ENCODE measurements at regions not wholly inside any gene's neighbourhood (a gene's known extent, or its start where the extent isn't known, plus 50 kb on each side); places are given as distances from the start of the nearest gene placed in this dataset.

DNA sequence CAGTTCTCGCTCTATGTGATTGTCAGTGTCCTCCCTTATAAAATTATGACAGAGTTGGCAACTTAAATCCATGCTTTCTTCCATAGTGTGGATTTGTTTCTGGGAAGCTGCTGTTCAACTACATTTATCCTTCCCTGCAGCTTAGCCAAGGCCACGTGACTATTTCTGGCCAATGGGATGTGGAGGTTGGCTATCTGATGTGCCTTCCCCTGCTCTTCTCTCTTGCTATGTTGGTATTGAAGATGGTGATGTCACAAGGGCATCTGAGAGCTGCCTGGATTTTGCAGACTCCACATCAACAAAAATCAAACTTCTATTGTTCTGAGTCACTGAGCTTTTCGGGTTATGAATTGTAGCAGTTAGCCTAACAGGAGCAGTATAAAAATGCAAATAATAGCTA is 164.9 kb upstream of the RHOBTB1 start:
- no peak for DNase-seq (ENCODE audit: low read depth in 4 of 4, low spot score in 2 of 4)

DNA sequence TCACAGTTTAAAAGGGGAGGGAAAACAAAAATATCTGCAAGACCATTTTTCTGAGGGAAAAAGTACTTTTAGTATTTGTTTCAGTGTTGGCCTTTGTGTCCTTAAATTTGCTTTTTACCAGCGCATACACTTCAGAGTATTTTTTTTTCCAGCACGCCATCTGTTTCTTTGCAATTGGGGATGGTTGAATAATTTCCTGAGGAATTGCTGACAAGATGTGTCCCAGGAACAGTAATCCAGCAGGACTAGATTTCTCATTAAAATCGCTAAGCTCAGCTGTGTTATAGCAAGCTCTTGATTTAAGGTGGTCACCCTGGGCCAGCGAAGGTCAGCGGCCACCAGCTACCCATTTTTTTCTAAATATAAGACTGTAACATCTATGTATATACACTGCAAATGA is 156.9 kb upstream of the RHOBTB1 start:
- peak in 2 of 4 donors; percentile 16 to 23 for DNase-seq (ENCODE audit: low read depth in 4 of 4, low spot score in 2 of 4)

DNA sequence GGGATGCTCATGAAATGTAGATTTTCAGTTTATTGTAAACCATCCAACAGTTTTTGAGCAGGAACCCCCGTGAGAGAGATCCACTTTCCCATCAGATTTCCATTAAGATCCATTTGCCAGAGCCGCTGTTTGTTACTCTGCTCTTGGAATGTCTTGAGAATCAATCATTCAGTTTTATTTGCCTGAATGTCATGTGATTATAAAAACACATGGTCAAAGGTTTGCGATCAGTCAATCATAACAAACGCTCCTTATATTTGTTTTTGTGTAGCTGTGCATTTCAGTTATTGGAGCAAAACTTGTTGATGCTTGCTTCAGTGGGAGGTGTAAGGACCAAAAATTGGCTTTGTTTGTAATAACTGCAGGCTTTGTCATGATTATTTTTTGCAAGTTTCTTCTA is 155.8 kb upstream of the RHOBTB1 start:
- no peak for DNase-seq (ENCODE audit: low read depth in 4 of 4, low spot score in 2 of 4)

DNA sequence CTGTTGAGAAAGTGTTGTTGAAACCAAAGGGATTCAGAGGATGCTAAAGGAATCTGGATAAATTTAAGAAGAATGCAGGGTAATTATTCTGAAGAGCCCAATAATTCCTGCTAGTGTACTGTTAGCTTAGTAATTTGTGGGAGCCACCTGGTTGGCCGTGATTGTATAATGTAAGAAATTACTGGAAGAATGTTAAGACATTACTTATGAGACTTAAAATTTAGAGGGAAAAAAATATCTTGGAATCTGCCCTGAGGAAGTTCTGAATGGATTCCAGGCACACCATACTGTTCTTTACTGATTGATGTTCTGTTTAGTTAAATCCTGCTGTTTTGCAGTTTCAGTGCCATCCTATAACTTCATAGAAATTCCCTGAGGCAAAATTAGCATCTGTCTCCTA is 155.0 kb upstream of the RHOBTB1 start:
- DNase-seq (ENCODE audit: low read depth in 4 of 4, low spot score in 2 of 4), result no peak

DNA sequence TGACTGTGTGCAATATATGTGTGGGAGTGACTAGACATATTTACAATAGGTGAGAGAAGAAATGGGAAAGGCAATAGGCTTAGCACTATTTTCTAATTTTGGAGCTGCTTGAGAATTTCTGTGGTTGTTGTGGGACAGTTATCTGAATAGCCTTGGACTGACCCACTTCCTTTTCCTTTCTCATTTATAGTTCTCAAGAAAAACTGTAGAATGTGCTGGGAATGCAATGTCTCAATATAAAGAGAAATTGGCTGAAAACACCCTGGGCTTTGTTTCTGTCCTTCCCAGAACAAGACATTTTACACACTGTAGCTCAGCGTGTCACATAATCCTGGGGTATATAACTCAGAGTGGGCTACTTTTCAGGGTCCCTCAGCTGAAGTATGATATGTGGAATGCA is 153.0 kb upstream of the RHOBTB1 start:
- no peak for DNase-seq (ENCODE audit: low read depth in 4 of 4, low spot score in 2 of 4)

DNA sequence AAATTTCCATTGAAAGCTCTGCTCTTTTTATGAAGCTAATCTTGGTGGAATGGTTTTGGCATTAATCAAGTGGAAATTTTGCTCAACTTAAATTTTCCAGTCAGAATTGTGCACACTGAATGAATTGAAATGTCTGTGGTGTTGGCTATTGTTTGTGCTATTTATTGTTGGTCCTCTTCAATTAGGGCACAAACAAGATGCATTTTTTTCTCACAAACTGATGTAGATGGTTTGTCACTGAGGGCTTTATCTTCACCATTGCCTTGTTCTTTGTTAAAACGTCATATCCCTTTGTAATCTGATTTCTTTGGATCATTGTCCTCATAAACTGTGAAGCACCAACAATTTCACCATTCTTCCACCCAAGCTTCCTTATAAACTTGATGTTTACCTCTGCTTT is 152.1 kb upstream of the RHOBTB1 start:
- DNase-seq (ENCODE audit: low read depth in 4 of 4, low spot score in 2 of 4), result no peak

DNA sequence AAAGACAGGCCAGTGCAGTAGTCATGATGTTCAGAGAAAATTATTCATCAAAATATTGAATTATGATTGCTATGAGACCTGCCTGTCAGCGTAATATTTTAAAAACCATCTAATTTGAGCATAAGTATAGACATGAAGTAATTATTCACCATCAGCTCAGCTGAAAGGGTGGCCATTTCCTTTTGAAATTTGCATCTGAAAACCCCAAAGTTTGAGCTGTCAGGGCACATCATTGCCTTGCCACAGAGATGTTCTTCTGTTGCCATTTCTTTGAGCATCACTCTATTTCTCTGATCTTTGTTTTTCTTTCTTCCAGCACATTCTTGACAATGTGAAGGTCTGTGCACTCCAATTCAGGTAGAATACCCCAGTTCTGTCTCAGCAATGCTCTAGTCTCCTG is 147.5 kb upstream of the RHOBTB1 start:
- DNase-seq (ENCODE audit: low read depth in 4 of 4, low spot score in 2 of 4), result no peak

DNA sequence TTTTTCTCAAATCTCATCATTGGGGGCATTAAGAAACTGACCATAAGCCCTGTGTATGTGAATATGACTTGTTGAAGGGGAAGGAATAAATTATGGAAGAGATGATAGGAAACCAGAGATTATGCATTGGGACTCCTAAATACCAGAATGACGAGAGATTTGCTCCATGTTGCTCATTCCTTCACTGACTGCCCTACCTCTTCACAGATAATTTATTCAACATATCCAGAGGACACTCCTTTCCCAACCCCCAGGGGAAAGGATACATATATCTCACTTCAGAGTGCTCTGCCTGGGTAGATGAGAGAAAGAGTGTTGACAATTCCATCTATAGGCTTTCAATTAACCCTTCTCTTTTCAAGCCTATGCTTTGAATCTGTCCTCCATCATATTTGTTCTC is 145.3 kb upstream of the RHOBTB1 start:
- no peak for DNase-seq (ENCODE audit: low read depth in 4 of 4, low spot score in 2 of 4)

DNA sequence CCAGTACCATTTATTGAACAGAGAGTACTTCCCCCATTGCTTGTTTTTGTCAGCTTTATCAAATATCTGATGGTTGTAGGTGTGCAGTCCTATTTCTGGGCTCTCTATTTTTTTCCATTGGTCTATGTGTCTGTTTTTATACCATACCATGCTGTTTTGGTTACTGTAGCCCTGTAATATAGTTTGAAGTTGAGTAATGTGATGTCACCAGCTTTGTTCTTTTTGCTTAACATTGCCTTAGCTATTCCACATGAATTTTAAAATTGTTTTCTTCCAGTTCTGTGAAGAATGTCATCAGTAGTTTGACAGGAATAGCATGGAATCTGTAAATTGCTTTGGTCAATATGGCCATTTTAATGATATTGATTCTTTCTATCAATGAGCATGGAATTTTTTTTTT is 140.5 kb upstream of the RHOBTB1 start:
- DNase-seq (ENCODE audit: low read depth in 4 of 4, low spot score in 2 of 4), result no peak

DNA sequence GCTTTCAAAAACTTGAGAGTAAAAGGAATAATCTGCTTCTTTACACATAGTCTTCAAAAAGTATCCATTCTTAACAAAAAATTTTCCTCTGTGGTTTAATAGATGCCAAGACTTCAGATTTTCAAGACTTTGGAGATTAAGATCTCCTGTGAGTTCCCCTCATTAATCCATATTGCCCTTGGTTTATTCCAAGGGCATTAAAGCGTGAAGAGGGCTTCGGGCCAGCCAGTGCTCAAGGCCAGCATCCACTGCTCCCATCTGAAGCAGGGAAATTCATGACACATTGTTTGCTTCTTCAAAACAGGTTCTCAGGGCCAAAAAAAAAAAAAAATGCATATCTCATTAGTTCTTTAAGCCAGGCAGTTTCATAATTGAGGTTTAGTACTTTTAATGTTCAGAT is 137.3 kb upstream of the RHOBTB1 start:
- DNase-seq (ENCODE audit: low read depth in 4 of 4, low spot score in 2 of 4), result no peak

DNA sequence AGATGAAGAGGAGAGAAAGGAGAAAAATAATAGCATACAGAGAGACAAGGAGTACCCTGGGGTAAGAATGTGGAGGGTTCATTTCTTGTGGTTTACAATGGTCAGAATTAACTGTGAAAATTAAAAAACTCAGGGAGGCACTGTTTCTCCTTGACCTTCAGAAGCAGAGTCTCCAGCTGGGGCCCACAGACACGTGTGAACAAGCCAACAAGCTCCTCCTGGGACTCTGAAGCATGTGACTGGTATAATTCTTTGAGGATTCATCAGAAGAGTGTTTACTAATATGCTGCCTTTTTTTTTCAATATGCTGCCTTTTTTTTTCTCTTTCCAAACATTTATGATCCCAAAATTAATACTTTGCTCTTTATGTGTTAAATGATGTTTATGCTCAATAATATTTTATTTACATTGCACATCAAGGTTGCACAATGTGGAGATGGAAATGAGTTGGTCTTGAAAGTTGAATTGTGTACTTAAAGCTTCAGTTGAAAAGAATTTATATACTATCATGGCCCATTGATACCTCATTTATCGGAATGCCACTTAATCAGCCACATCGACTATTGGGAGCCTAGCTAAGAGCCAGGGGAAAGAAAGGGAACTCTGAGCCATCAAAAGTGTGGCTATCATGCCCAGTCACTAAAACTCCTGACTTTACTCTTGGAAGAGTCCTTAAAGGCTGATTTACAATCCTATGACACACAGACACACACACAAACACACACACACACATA is 134.7 kb upstream of the RHOBTB1 start:
- no peak for DNase-seq (ENCODE audit: low read depth in 4 of 4, low spot score in 2 of 4)

DNA sequence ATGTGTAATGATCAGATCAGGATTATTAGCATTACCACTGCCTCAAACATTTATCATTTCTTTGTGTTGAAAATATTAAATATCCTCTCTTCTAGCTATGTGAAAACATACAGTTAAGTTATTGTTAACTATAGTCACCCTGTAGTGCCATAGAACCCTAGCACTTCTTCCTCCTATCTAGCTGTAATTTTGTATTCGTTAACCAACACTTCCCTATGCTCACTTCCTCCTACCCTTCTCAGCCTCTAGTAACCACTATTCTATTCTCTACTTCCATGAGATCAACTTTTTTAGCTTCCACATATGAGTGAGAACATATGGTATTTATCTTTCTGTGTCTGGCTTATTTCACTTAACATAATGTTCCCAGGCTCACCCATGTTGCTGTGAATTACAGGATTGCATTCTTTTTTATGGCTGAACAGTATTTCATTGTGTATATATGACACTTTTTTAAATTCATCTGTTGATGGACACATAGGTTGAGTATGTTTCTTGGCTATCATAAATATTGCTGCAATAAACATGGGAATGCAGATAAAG is 132.7 kb upstream of the RHOBTB1 start:
- no peak for DNase-seq (ENCODE audit: low read depth in 4 of 4, low spot score in 2 of 4)

DNA sequence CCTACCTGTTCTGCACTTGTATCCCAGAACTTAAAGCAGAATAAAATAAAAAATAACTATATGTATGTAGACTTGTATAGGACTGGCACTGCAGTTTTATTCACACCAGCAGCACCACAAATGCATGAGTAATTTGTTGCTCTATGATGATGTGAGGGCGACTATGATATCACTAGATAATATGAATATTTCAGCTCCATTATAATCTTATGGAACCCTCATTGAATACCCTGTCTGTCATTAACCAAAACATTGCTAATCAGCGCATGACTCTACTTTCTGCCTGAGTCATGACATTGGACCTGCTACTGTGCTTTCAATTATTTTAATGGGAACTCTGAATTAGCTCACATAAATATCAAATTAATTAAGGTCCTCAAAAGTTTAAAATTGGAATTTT is 129.4 kb upstream of the RHOBTB1 start:
- no peak for DNase-seq (ENCODE audit: low read depth in 4 of 4, low spot score in 2 of 4)

DNA sequence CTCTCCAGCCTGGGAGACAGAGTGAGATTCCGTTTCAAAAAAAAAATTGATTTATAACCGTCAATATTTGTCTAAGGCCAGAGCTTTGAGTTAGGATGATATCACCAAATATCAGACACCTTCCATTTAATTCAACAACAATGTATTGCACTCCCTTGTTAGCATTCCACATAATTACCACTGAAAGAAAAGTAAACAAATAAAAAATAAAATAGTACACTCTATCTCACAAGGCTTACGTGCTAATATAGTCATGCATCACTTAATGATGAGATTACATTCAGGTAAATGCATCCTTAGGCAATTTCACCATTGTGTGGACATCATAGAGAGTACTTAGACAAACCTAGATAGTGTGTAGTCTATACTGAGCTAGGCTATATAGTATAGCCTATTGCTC is 127.6 kb upstream of the RHOBTB1 start:
- DNase-seq (ENCODE audit: low read depth in 4 of 4, low spot score in 2 of 4), result no peak

DNA sequence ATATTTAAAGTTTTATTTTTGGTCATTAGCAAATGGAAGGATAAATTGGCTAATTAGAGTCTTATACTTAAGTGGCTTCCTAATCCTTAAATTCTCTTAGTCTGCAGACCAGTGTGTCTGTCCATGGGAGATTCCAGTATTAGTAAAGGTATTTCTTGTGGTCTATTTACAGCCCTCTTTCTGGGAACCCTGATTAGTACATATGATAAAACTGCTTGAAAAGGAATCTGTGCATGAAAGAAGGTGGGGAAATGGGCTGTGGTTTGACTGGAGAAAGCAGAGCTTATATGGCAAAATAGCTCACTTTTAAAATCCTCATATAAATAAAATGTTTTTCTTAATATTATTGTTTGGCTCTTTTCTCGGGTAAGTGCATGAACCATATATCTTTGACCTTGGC is 124.5 kb upstream of the RHOBTB1 start:
- no peak for DNase-seq (ENCODE audit: low read depth in 4 of 4, low spot score in 2 of 4)

DNA sequence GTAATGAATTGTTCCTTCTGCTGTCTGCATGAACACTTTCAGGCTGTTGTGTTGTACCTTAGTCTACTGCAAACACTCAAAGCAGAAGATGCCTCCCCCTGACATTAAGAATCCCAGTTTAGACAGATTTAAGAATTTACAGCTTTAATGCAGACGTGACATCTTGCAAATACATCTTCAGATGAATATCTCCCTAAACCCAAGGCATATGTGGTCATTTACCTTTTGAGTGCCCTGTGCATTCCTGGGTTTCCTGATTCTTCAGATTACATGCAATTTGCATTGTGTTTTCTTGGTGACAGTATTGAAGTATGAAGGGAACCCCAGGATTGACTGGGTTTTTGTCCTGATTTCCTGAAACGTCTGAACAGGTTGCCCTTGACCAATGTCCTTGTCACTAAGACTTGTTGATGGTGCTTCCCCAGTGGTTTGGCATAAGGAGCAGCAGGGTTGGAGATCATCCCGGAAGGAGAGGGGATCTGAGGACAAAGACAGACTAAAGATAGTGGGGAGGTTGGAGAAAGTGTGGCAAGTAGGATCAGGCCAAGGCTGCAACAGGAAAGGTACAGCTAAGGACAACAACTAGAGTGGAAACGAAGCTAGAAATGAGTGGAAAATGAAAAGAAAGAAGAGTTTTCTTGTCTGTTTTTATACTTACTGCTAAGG is 123.8 kb upstream of the RHOBTB1 start:
- DNase-seq (ENCODE audit: low read depth in 4 of 4, low spot score in 2 of 4), result no peak

DNA sequence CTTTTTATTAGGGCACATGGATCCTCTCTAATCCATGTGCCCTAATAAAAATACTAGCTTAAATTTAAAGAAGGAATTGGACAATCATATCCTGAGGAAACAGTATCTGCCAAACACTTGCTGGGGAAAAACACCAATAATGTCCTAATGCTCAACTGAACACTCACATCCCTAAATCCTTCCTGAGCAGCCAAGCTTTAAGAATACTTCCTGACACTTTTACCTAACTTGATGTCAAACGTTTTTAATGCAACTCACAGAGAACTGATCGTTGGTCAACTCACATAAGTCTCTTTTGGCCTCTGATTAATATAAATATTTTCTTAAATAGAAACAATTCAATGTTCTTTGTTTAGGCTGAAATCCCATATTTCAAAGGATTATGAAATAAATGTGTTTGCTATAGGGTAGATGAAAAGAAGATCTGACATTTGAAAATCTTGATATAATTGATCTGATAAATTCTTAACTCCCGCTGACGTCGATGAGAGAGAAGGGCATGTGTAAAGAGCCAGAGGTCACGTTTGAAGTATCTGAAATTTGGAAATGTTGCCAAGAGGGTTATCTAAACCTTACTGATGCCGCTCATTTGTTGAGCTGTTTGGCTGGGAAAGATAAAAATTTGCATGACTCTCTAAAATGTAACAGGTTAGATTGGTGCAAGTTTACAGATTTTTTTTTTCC is 122.8 kb upstream of the RHOBTB1 start:
- DNase-seq (ENCODE audit: low read depth in 4 of 4, low spot score in 2 of 4), result no peak

DNA sequence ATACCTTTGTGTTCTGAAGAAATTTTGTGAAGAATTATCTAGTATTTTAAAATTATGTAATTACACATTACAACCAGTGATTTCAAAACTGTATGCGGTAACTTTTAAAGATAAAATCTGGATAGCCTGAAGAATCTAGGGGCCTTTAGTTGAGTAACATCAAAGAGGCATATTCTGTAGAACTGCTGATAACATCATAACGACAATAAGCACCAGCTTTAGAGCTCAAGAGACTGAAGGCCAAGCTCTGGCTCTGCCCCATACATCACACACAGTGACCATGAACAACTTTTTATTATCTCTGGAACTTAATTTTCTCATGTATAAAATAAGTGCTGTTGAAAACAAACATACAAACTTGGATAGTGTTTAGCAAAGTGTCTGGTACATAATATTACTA is 121.1 kb upstream of the RHOBTB1 start:
- no peak for DNase-seq (ENCODE audit: low read depth in 4 of 4, low spot score in 2 of 4)

DNA sequence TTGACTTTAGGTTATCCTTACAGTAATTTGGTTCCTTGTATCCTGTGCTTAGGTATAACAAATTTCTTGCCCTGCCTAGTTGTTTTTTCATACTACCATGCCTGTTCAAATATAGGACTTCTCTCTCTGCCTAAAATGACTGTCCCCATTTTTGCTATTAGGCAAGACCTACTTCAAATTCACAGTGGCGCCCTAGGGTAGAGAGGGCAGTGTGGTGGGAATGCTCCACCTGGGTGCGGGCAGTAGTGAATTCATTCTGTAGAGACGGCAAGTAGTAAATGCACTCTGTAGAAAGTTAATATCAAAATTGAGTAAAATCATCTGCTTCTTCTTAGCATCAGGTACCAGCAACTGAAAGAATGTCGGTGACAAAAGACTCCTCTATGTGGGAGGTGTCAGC is 120.4 kb upstream of the RHOBTB1 start:
- no peak for DNase-seq (ENCODE audit: low read depth in 4 of 4, low spot score in 2 of 4)

DNA sequence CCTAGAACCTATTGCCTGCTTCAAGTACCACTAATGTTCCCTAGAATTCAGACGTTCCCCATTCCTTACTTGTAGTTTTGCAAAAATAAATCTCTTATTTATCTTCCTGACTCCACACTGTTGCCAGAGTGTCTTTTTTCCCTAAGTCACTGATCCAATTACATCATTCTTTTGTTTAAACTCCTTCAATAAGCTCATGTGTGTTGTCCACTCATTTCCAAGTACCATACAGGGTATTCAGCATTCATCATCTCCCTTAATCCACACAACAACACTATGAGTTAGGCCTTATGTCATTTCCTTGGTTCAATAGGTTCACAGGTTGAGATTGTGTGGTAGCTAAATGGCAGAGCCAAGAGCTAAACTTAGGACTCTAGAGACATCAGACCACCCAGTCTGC is 119.9 kb upstream of the RHOBTB1 start:
- no peak for DNase-seq (ENCODE audit: low read depth in 4 of 4, low spot score in 2 of 4)

DNA sequence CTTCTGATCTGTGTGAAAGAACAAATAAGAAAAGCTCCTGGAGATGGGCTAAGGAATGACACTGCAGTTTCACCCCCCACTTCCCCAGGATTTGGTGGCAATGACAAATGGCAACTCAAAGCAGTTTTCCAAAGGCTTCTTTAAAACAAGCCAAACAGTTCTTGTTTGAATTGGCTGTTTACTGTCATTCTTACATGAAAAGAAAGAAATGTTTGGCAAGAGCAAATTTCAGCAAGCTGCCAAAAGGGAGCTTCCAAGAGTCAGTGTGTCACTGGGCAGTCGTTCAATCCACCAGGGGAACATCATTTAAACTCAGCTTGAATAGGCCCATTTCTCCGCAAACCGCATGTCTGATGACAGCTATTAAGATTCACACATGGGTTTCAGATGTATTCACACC is 119.0 kb upstream of the RHOBTB1 start:
- no peak for DNase-seq (ENCODE audit: low read depth in 4 of 4, low spot score in 2 of 4)

All from left renal cortex interstitium (tissue), 4 donors.